ENCODE measurements at regions not wholly inside any gene's neighbourhood (a gene's known extent, or its start where the extent isn't known, plus 50 kb on each side); places are given as distances from the start of the nearest gene placed in this dataset.

- no peaks in the 10 kb centered on the region for H3K9me3 Mint-ChIP-seq (ENCODE audit: low read depth)
- H3K4me1 Mint-ChIP-seq (ENCODE audit: low read depth) = no peaks in the 10 kb centered on the region
Observed at GRCh38 chr4:124484940-124485339, 227.6 kb downstream of the ANKRD50 start.

DNA sequence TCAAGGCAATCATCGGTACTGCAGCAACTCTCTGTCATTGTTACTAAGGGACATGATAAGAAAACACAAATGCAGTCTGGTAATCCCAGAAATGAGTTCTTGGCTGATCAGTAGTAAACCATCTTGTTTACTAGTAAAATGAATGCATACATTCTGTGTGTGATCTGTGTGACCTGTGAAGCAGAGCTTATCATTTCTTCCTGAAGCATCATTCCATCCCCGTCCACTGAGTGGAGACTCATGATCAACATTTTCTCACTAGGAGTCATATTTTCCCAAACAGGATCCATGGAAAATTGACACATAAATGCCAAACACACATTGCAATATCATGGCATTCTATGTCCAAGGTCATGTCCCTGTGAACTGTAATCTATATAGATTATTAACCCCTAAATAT lies 226.1 kb downstream of the ANKRD50 start:
- Mint-ChIP-seq H3K4me3 (no peak overlapping the region), H3K27ac (no peak overlapping the region), H3K27me3 (no peaks in the 10 kb centered on the region), H3K9me3 (ENCODE audit: low read depth) (no peaks in the 10 kb centered on the region), H3K36me3 (no peaks in the 10 kb centered on the region), H3K4me1 (ENCODE audit: low read depth) (no peaks in the 10 kb centered on the region)

More at GRCh38 chr4:124484940-124485339, 227.6 kb downstream of the ANKRD50 start:
- H3K27me3 Mint-ChIP-seq = no peaks in the 10 kb centered on the region
- H3K4me3 Mint-ChIP-seq = no peak overlapping the region
- H3K27ac Mint-ChIP-seq = no peak overlapping the region
- H3K36me3 Mint-ChIP-seq = no peaks in the 10 kb centered on the region

GRCh38 chr4:124487651-124488050 lies 224.9 kb downstream of the ANKRD50 start:
- Mint-ChIP-seq H3K27me3 (peaks cover 2% of the 10 kb centered on the region), H3K9me3 (ENCODE audit: low read depth) (no peaks in the 10 kb centered on the region), H3K36me3 (no peaks in the 10 kb centered on the region), H3K4me3 (no peak overlapping the region), H3K27ac (no peak overlapping the region), H3K4me1 (ENCODE audit: low read depth) (no peaks in the 10 kb centered on the region)

GRCh38 chr4:124491361-124492145 lies 221.0 kb downstream of the ANKRD50 start:
- no peak overlapping the region for H3K27ac Mint-ChIP-seq
- H3K27me3 Mint-ChIP-seq = peaks cover 3% of the 10 kb centered on the region
- H3K36me3 Mint-ChIP-seq = no peaks in the 10 kb centered on the region
- no peak overlapping the region for H3K4me3 Mint-ChIP-seq
- no peaks in the 10 kb centered on the region for H3K4me1 Mint-ChIP-seq (ENCODE audit: low read depth)
- no peaks in the 10 kb centered on the region for H3K9me3 Mint-ChIP-seq (ENCODE audit: low read depth)

DNA sequence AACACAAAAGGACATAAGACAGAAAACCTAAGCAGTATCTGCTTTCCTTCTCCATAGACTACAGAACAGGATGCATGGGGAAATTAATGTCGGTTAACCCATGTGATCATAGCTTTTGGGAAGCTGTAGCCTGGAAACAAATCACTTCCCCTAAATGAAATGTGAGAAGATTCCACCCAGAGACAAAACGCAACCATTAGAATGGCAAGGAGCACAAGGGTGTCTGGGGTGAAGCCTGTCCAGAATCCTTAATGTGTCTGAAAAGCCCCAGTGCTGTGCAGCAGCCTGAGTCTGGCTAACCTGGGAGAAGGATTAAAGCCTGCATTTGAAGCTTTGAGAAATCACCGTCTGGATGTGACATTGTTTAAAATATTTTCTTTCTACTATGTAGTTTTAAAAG lies 213.3 kb downstream of the ANKRD50 start:
- no peaks in the 10 kb centered on the region for H3K9me3 Mint-ChIP-seq (ENCODE audit: low read depth)
- H3K36me3 Mint-ChIP-seq = no peaks in the 10 kb centered on the region
- no peaks in the 10 kb centered on the region for H3K27me3 Mint-ChIP-seq
- H3K4me1 Mint-ChIP-seq (ENCODE audit: low read depth) = no peaks in the 10 kb centered on the region
- H3K4me3 Mint-ChIP-seq = no peak overlapping the region
- H3K27ac Mint-ChIP-seq = no peak overlapping the region

GRCh38 chr4:124501576-124501975 lies 211.0 kb downstream of the ANKRD50 start:
- no peaks in the 10 kb centered on the region for H3K4me1 Mint-ChIP-seq (ENCODE audit: low read depth)
- H3K4me3 Mint-ChIP-seq = no peak overlapping the region
- no peaks in the 10 kb centered on the region for H3K9me3 Mint-ChIP-seq (ENCODE audit: low read depth)
- H3K27me3 Mint-ChIP-seq = no peaks in the 10 kb centered on the region
- no peaks in the 10 kb centered on the region for H3K36me3 Mint-ChIP-seq
- H3K27ac Mint-ChIP-seq = no peak overlapping the region

DNA sequence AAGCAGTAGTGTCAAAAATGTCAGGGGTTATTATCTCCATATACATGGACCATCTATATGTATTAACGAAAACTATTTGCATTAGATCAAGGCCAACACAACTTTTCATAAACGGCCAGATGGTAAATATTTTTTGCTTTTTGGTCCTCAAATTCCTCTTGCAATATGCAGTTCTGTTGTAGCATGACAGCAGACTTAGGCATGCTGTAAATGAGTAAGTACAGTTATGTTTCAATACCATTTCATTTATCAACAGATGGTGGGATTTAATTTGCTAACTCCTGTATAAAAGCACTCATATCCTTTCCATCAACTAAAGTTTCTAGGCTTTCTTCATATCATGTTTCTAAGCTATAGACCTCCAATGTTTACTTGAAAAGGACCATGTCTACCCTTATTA lies 208.1 kb downstream of the ANKRD50 start:
- Mint-ChIP-seq H3K4me1 (ENCODE audit: low read depth) (no peaks in the 10 kb centered on the region), H3K27me3 (peaks cover 1% of the 10 kb centered on the region), H3K27ac (no peak overlapping the region), H3K9me3 (ENCODE audit: low read depth) (no peaks in the 10 kb centered on the region), H3K36me3 (no peaks in the 10 kb centered on the region), H3K4me3 (no peak overlapping the region)

DNA sequence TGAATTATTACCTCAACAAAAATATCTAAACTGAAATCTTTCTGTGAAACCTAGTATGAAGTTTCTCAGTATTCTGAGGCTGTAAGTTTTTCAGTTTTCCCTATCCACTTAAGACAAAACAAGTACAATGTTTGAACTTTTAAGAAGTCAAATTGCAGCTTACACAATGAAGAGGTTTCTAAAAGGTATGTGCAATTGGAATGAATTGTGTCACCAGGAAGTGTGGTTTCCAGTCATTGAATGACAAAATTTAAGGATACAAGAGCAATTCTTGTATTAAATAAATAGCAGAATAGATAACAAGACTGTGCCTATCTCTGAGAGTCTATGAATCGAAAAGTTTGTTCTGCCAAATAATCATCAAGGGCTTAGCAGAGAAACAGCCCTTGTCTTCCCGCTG lies 207.3 kb downstream of the ANKRD50 start:
- Mint-ChIP-seq H3K4me1 (ENCODE audit: low read depth) (no peaks in the 10 kb centered on the region), H3K27me3 (peaks cover 2% of the 10 kb centered on the region), H3K27ac (no peak overlapping the region), H3K9me3 (ENCODE audit: low read depth) (no peaks in the 10 kb centered on the region), H3K36me3 (no peaks in the 10 kb centered on the region), H3K4me3 (no peak overlapping the region)

DNA sequence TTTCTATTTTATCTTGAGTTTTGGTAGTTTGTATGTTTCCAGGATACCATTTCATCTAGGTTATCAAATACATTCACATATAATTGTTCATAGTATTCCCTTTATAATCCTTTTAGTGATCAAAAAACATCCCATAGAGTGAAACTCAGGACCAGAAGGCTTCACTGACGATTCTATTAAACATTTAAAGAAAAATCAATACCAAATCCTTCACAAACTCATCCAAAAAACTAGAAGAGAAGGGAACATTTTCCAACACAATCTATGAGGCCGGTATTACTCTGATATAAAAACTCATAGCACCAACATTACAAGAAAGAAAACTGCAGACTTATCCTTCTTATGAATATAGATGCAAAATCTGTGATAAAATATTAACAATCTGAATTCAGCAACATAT lies 203.4 kb downstream of the ANKRD50 start:
- Mint-ChIP-seq H3K4me3 (no peak overlapping the region), H3K9me3 (ENCODE audit: low read depth) (no peaks in the 10 kb centered on the region), H3K27me3 (peaks cover 3% of the 10 kb centered on the region), H3K4me1 (ENCODE audit: low read depth) (no peaks in the 10 kb centered on the region), H3K36me3 (no peaks in the 10 kb centered on the region), H3K27ac (no peak overlapping the region)

DNA sequence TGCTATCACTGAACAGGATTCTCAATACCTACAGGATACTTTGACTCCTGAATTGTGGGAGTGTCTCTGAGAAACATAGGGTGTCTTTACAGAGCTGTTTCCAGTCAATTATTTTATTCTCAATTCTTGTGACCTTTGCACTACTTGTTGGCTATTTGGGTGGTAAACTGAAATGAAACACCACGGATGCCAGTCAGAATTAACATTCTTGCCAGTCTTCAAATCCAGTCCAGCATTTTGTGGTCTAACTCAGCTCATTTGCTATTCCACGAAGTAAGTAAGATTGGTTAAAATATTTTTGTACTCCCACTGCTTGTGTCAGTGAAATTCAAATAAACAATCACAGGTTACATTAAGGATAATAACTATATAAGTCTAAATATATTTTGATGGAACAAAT lies 197.9 kb downstream of the ANKRD50 start:
- Mint-ChIP-seq H3K4me3 (no peak overlapping the region), H3K4me1 (ENCODE audit: low read depth) (no peaks in the 10 kb centered on the region), H3K9me3 (ENCODE audit: low read depth) (no peaks in the 10 kb centered on the region), H3K27ac (no peak overlapping the region), H3K36me3 (no peaks in the 10 kb centered on the region), H3K27me3 (peaks cover 1% of the 10 kb centered on the region)

GRCh38 chr4:124515591-124515990 lies 196.9 kb downstream of the ANKRD50 start:
- H3K27ac Mint-ChIP-seq = no peak overlapping the region
- no peaks in the 10 kb centered on the region for H3K36me3 Mint-ChIP-seq

GRCh38 chr4:124519196-124519595 lies 193.3 kb downstream of the ANKRD50 start:
- Mint-ChIP-seq H3K27ac (no peak overlapping the region), H3K36me3 (no peaks in the 10 kb centered on the region), H3K9me3 (ENCODE audit: low read depth) (no peaks in the 10 kb centered on the region), H3K4me1 (ENCODE audit: low read depth) (no peaks in the 10 kb centered on the region), H3K4me3 (no peak overlapping the region), H3K27me3 (no peaks in the 10 kb centered on the region)

More at GRCh38 chr4:124515591-124515990, 196.9 kb downstream of the ANKRD50 start:
- H3K4me3 Mint-ChIP-seq = no peak overlapping the region
- no peaks in the 10 kb centered on the region for H3K9me3 Mint-ChIP-seq (ENCODE audit: low read depth)
- no peaks in the 10 kb centered on the region for H3K27me3 Mint-ChIP-seq
- H3K4me1 Mint-ChIP-seq (ENCODE audit: low read depth) = no peaks in the 10 kb centered on the region

GRCh38 chr4:124523816-124524215 lies 188.7 kb downstream of the ANKRD50 start:
- Mint-ChIP-seq H3K27me3 (no peaks in the 10 kb centered on the region), H3K4me3 (no peak overlapping the region), H3K36me3 (no peaks in the 10 kb centered on the region), H3K4me1 (ENCODE audit: low read depth) (no peaks in the 10 kb centered on the region), H3K27ac (no peak overlapping the region), H3K9me3 (ENCODE audit: low read depth) (no peaks in the 10 kb centered on the region)

GRCh38 chr4:124525524-124525923 lies 187.0 kb downstream of the ANKRD50 start:
- no peaks in the 10 kb centered on the region for H3K9me3 Mint-ChIP-seq (ENCODE audit: low read depth)
- H3K27ac Mint-ChIP-seq = no peak overlapping the region
- H3K4me1 Mint-ChIP-seq (ENCODE audit: low read depth) = no peaks in the 10 kb centered on the region
- no peaks in the 10 kb centered on the region for H3K36me3 Mint-ChIP-seq
- H3K27me3 Mint-ChIP-seq = no peaks in the 10 kb centered on the region
- H3K4me3 Mint-ChIP-seq = no peak overlapping the region

DNA sequence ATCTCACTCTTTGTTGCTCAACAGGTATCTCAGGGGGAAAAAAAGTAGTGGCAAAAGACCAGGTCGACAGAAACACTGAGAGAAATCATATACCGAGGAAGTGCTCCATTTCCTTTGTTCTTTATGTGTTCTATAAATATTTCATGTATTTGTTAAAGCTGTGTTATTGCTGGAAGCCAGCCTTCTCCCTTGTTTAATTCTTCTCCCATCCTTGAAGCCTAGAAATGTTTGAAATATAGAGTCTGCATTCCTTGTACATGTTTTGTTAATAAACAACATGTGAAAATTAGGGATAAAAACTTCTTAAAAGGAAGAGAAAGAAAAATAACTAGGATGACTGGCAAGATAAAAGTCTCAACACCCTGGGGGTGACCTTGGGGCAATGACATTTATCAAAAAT lies 186.2 kb downstream of the ANKRD50 start:
- H3K9me3 Mint-ChIP-seq (ENCODE audit: low read depth) = no peaks in the 10 kb centered on the region
- H3K4me3 Mint-ChIP-seq = no peak overlapping the region

DNA sequence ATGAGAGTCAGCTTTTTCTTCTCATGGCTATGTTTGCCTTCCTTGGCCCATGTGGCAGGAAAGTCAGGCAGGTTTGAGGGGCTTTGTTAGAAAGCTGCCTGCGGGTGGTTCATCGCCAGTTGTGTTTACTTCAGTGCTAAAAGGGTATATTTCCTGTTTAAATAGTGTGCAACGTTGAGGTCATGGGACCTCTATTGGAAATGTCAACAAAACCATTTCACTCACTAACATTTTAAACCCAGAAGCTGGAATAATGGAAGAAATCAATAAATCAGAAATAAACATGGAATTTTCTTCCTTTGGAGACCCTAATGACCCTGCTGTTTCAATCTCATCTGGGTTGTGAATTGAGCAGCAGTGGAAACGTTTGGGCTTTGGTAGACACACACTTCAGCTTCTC lies 185.8 kb downstream of the ANKRD50 start:
- Mint-ChIP-seq H3K4me3 (no peak overlapping the region), H3K27me3 (no peaks in the 10 kb centered on the region), H3K9me3 (ENCODE audit: low read depth) (no peaks in the 10 kb centered on the region), H3K4me1 (ENCODE audit: low read depth) (no peaks in the 10 kb centered on the region), H3K27ac (no peak overlapping the region), H3K36me3 (no peaks in the 10 kb centered on the region)

More for the DNA sequence above, 186.2 kb downstream of the ANKRD50 start:
- no peaks in the 10 kb centered on the region for H3K36me3 Mint-ChIP-seq
- H3K4me1 Mint-ChIP-seq (ENCODE audit: low read depth) = no peaks in the 10 kb centered on the region
- no peak overlapping the region for H3K27ac Mint-ChIP-seq
- no peaks in the 10 kb centered on the region for H3K27me3 Mint-ChIP-seq

All from activated naive CD8-positive, alpha-beta T cell (primary cell).